H1 (cell line): ENCODE measurements at regions not wholly inside any gene's neighbourhood (a gene's known extent, or its start where the extent isn't known, plus 50 kb on each side); places are given as distances from the start of the nearest gene placed in this dataset.

Source experiments
- CTCF ChIA-PET: fragments of 300-600 bp; sonication (Branson Sonifier 250); formaldehyde crosslinking; loops from one replicate; lab custom pipeline; 2021; ENCODE audit not compliant: partially characterized antibody; lab: Charles Lee
- POLR2A ChIA-PET: fragments of 300-600 bp; sonication (Branson Sonifier 250); formaldehyde crosslinking; loops from one replicate; lab custom pipeline; 2021; ENCODE audit warnings: inconsistent platforms; ENCODE audit not compliant: partially characterized antibody; lab: Charles Lee
- DNase-seq, 2 experiments: peaks; one replicate each; pipeline versions ENCODE4 v3.0.0 to v3.0.0-alpha.2; 2010 to 2022; ENCODE audit warnings: low spot score in 2 of 2, low read depth in 1 of 2, mixed read lengths in 1 of 2
- FAIRE-seq: peaks from 2 replicates; lab custom pipeline; 2011; peaks lifted over from hg19 to GRCh38; lab: Jason Lieb, UNC
- H2AFZ ChIP-seq: 2 replicates; pipeline ENCODE4 v1.8.1; 2012; ENCODE audit warnings: low read length, inconsistent platforms
- H2AK5ac ChIP-seq: 2 replicates; pipeline ENCODE4 v1.6.1; 2013; ENCODE audit warnings: low read depth, low read length
- H2BK120ac ChIP-seq: replicated peaks from 2 replicates; pipeline ENCODE3; 2013; ENCODE audit warnings: low read depth, low read length, inconsistent platforms
- H2BK12ac ChIP-seq: 2 replicates; pipeline ENCODE4 v1.6.1; 2013; ENCODE audit warnings: low read depth, low read length
- H2BK15ac ChIP-seq: 2 replicates; pipeline ENCODE4 v1.6.1; 2013; ENCODE audit warnings: low read length
- H2BK20ac ChIP-seq: 2 replicates; pipeline ENCODE4 v1.6.1; 2013; ENCODE audit warnings: low read length
- H2BK5ac ChIP-seq: 2 replicates; pipeline ENCODE4 v1.6.1; 2013; ENCODE audit warnings: low read depth, low read length
- H3K14ac ChIP-seq: 2 replicates; pipeline ENCODE4 v1.6.1; 2013; ENCODE audit warnings: inconsistent platforms; ENCODE audit not compliant: insufficient read length
- H3K18ac ChIP-seq: 2 replicates; pipeline ENCODE4 v1.6.1; 2013; ENCODE audit warnings: low read length; ENCODE audit errors: extremely low read depth
- H3K23ac ChIP-seq: 2 replicates; pipeline ENCODE4 v1.6.1; 2013; ENCODE audit warnings: inconsistent platforms; ENCODE audit not compliant: insufficient read length
- H3K23me2 ChIP-seq: 2 replicates; pipeline ENCODE4 v1.6.1; 2013; ENCODE audit warnings: low read depth, low read length
- H3K27ac ChIP-seq: 2 replicates; pipeline ENCODE4 v1.6.1; 2011; ENCODE audit warnings: low read depth, low read length, inconsistent platforms
- H3K27me3 ChIP-seq, 4 experiments: replicated peaks in 1 of 4; 1 replicate in 1 of 4; 2 replicates in 3 of 4; pipeline versions ENCODE4 v1.6.1 to v1.8.1; 2011 to 2013; ENCODE audit warnings: low read length in 3 of 4, mild to moderate bottlenecking in 3 of 4, inconsistent platforms in 2 of 4, mixed read lengths in 2 of 4, moderate library complexity in 1 of 4; ENCODE audit not compliant: control insufficient read depth in 3 of 4, insufficient read depth in 3 of 4; ENCODE audit errors: extremely low read depth in 1 of 4
- H3K36me3 ChIP-seq, 4 experiments: 2 replicates each; pipeline versions ENCODE4 v1.6.1 to v1.8.1; 2011 to 2013; ENCODE audit warnings: mild to moderate bottlenecking in 4 of 4, low read length in 3 of 4, moderate library complexity in 2 of 4, control low read depth in 1 of 4, inconsistent platforms in 1 of 4; ENCODE audit not compliant: insufficient read depth in 4 of 4, control insufficient read depth in 2 of 4
- H3K4ac ChIP-seq: replicated peaks from 2 replicates; pipeline ENCODE3; 2013; ENCODE audit warnings: low read length, low read depth, mixed read lengths, inconsistent platforms; ENCODE audit not compliant: insufficient read length
- H3K4me1 ChIP-seq, 4 experiments: replicated peaks in 1 of 4; 1 replicate in 1 of 4; 2 replicates in 3 of 4; pipeline versions ENCODE4 v1.6.1 to v1.8.1; 2011 to 2013; ENCODE audit warnings: low read length in 3 of 4, inconsistent platforms in 2 of 4, mixed read lengths in 1 of 4; ENCODE audit not compliant: insufficient read depth in 4 of 4, control insufficient read depth in 3 of 4
- H3K4me2 ChIP-seq, 2 experiments: 2 replicates each; pipeline versions ENCODE4 v1.6.1 to v1.8.1; 2011 to 2013; ENCODE audit warnings: low read depth in 2 of 2, low read length in 2 of 2, control low read depth in 1 of 2, inconsistent platforms in 1 of 2, mild to moderate bottlenecking in 1 of 2; ENCODE audit not compliant: insufficient read depth in 1 of 2
- H3K4me3 ChIP-seq, 4 experiments: fragments of 200-600, 300-600 bp in 1 of 4; sonication (generic), shearing (Covaris generic), sonication (Bioruptor Twin) in 1 of 4; 2 replicates each; pipeline versions ENCODE4 v1.5.1 to v1.8.1; 2011 to 2016; ENCODE audit warnings: low read length in 4 of 4, low read depth in 3 of 4, control low read depth in 2 of 4, inconsistent platforms in 2 of 4, mild to moderate bottlenecking in 2 of 4, mixed read lengths in 1 of 4, moderate library complexity in 1 of 4; ENCODE audit not compliant: insufficient read depth in 2 of 4; ENCODE audit errors: extremely low read depth in 1 of 4
- H3K56ac ChIP-seq: replicated peaks from 2 replicates; pipeline ENCODE3; 2013; ENCODE audit warnings: low read depth, mild to moderate bottlenecking, mixed read lengths, low read length, inconsistent platforms; ENCODE audit not compliant: insufficient read length
- H3K79me1 ChIP-seq: 2 replicates; pipeline ENCODE4 v1.6.1; 2013; ENCODE audit warnings: low read depth, low read length, control low read depth
- H3K79me2 ChIP-seq, 2 experiments: 2 replicates each; pipeline versions ENCODE4 v1.6.1 to v1.8.1; 2012 to 2013; ENCODE audit warnings: low read length in 2 of 2, mild to moderate bottlenecking in 2 of 2, inconsistent platforms in 1 of 2; ENCODE audit not compliant: insufficient read depth in 2 of 2, control insufficient read depth in 1 of 2
- H3K9ac ChIP-seq, 4 experiments: replicated peaks in 1 of 4; 1 replicate in 1 of 4; 2 replicates in 3 of 4; pipeline versions ENCODE4 v1.6.1 to v1.8.1; 2011 to 2013; ENCODE audit warnings: low read depth in 3 of 4, low read length in 3 of 4, control low read depth in 2 of 4, mild to moderate bottlenecking in 2 of 4, moderate library complexity in 2 of 4, inconsistent platforms in 1 of 4; ENCODE audit errors: extremely low read depth in 1 of 4
- H3K9me3 ChIP-seq, 2 experiments: 2 replicates each; pipeline versions ENCODE4 v1.6.1 to v1.8.1; 2012 to 2013; ENCODE audit warnings: mild to moderate bottlenecking in 2 of 2, moderate library complexity in 2 of 2, control low read depth in 1 of 2, inconsistent platforms in 1 of 2, low read depth in 1 of 2, low read length in 1 of 2, mixed read lengths in 1 of 2; ENCODE audit not compliant: insufficient read depth in 2 of 2
- H4K20me1 ChIP-seq, 2 experiments: replicated peaks in 1 of 2; 2 replicates each; pipeline versions ENCODE3 to v1.8.1; 2011 to 2013; ENCODE audit warnings: inconsistent platforms in 2 of 2, low read length in 2 of 2, mild to moderate bottlenecking in 1 of 2; ENCODE audit not compliant: insufficient read depth in 2 of 2, control insufficient read depth in 1 of 2
- H4K5ac ChIP-seq: 2 replicates; pipeline ENCODE4 v1.6.1; 2013; ENCODE audit warnings: low read length, low read depth, mixed read lengths, inconsistent platforms; ENCODE audit not compliant: insufficient read length
- H4K8ac ChIP-seq: 2 replicates; pipeline ENCODE4 v1.8.0; 2013; ENCODE audit warnings: mild to moderate bottlenecking, moderate library complexity, low read length, inconsistent platforms; ENCODE audit not compliant: insufficient read depth; ENCODE audit errors: extremely low read depth
- H4K91ac ChIP-seq: replicated peaks from 2 replicates; pipeline ENCODE3; 2013; ENCODE audit warnings: low read length, mixed read lengths, inconsistent platforms; ENCODE audit not compliant: insufficient read length
- CTBP2 ChIP-seq: IDR thresholded peaks from 2 replicates; pipeline ENCODE4 v1.7.0; 2011; ENCODE audit warnings: borderline replicate concordance, mild to moderate bottlenecking, moderate library complexity, mixed read lengths, low read length; ENCODE audit not compliant: insufficient read depth, insufficient read length
- KDM1A ChIP-seq: fragments of 200-600, 300-600 bp; sonication (generic); IDR thresholded peaks from 2 replicates; pipeline ENCODE4 v1.7.1; 2016; ENCODE audit warnings: mild to moderate bottlenecking, low read length, borderline replicate concordance
- RBBP5 ChIP-seq: IDR thresholded peaks from 2 replicates; pipeline ENCODE4 v1.7.1; 2012; ENCODE audit warnings: low read depth, mild to moderate bottlenecking, inconsistent platforms, low read length, moderate library complexity, borderline replicate concordance
- WGBS, 2 experiments: shearing (Covaris generic) in 1 of 2; methylation state at CpG; one replicate each; pipeline versions ENCODE4 v1.1.6 to v1.1.7; 2013 to 2015; ENCODE audit warnings: low lambda C conversion rate in 2 of 2, mixed read lengths in 2 of 2, inconsistent platforms in 1 of 2, low coverage in 1 of 2, missing lambda C conversion rate in 1 of 2; ENCODE audit not compliant: insufficient replicate concordance in 2 of 2, insufficient coverage in 1 of 2, insufficient read length in 1 of 2; ENCODE audit errors: extremely low coverage in 1 of 2, missing lambda C conversion rate in 1 of 2; 5-methylcytosine and 5-hydroxymethylcytosine counted together

GRCh38 chr18:21934766-21935015 lies 194.1 kb downstream of the MIB1 start:
- CTCF ChIA-PET: interaction anchor here (0.6 to 0.7 kb wide), 2 partner anchors 14 to 64 kb away, joined by 3 read pairs; no protein-coding TSS in a partner anchor

More at GRCh38 chr18:21934766-21935015, 194.1 kb downstream of the MIB1 start:
- no peaks in the 10 kb centered on the region for H3K23me2 ChIP-seq
- no peaks in the 10 kb centered on the region for H3K36me3 ChIP-seq
- H4K91ac ChIP-seq: no peak overlapping the region
- no peaks in the 10 kb centered on the region for H3K79me2 ChIP-seq
- no peak overlapping the region for H3K4me3 ChIP-seq
- H3K56ac ChIP-seq: no peak overlapping the region
- H3K27ac ChIP-seq: no peak overlapping the region
- H2BK20ac ChIP-seq: no peak overlapping the region
- H3K4me1 ChIP-seq: peaks cover 2 to 10% (median 6%) of the 10 kb centered on the region in 4 experiments; a peak in 5 of 7 replicates
- H2BK15ac ChIP-seq: 0 out of 2 replicates have a peak overlapping the region, but pooled peaks have one; percentile 8
- no peak overlapping the region for H2BK120ac ChIP-seq
- no peaks in the 10 kb centered on the region for H3K79me1 ChIP-seq
- H4K5ac ChIP-seq: no peak overlapping the region
- 85% methylated on average over 4 of the region's 4 CpGs; no CpG with 5 or more reads in 1 of the 2 experiments for WGBS, 2 experiments
- DNase-seq (no peak), FAIRE-seq (no peak)
- no peak overlapping the region for H3K14ac ChIP-seq
- H3K4me2 ChIP-seq: no peak overlapping the region
- H3K9me3 ChIP-seq: 0 out of 4 replicates have a peak, but pooled peaks cover 0 to 2% of the 10 kb centered on the region in 2 experiments
- no peak overlapping the region for H3K9ac ChIP-seq
- H3K18ac ChIP-seq: no peak overlapping the region; the same call in 1 of the 2 replicates
- H2BK12ac ChIP-seq: no peak overlapping the region
- POLR2A ChIA-PET: no interaction called here
- H3K23ac ChIP-seq: no peak overlapping the region
- no peak overlapping the region for H2BK5ac ChIP-seq
- peaks cover 8 to 68% (median 42%) of the 10 kb centered on the region in 4 experiments for H3K27me3 ChIP-seq
- no peak overlapping the region for H2AK5ac ChIP-seq
- H4K20me1 ChIP-seq: peaks cover 0 to 2% of the 10 kb centered on the region in 2 experiments
- H4K8ac ChIP-seq: no peak overlapping the region
- TF ChIP-seq RBBP5 (no peak), KDM1A (no peak), CTBP2 (no peak)
- no peak overlapping the region for H3K4ac ChIP-seq
- no peak overlapping the region for H2AFZ ChIP-seq
